ENCODE measurements at regions not wholly inside any gene's neighbourhood (a gene's known extent, or its start where the extent isn't known, plus 50 kb on each side); places are given as distances from the start of the nearest gene placed in this dataset.

GRCh38 chrX:125266153-125266660, 53.5 kb upstream of the TEX13C start:
- no peak overlapping the region for H3K4me3 ChIP-seq (ENCODE audit: low read depth, low read length)
- TF ChIP-seq CTCF (IDR thresholded peaks at IDR 0.05; ENCODE audit: borderline replicate concordance, insufficient read depth, low read depth, low read length): no peak

Measured in GM12875 (cell line).